ENCODE measurements at regions not wholly inside any gene's neighbourhood (a gene's known extent, or its start where the extent isn't known, plus 50 kb on each side); places are given as distances from the start of the nearest gene placed in this dataset.

- peaks cover 6% of the 10 kb centered on the region for H3K9me3 Mint-ChIP-seq (ENCODE audit: unreplicated experiment)
- Histone ChIP-seq H3K4me2 (ENCODE audit: low read length) (no peak overlapping the region), H3K79me2 (ENCODE audit: insufficient read depth, low read length) (no peaks in the 10 kb centered on the region), H3K27ac (ENCODE audit: low read depth, low read length) (no peak overlapping the region), H3K4me1 (ENCODE audit: insufficient read depth, low read length) (no peaks in the 10 kb centered on the region), H2AFZ (ENCODE audit: low read depth, low read length) (no peak overlapping the region), H3K9me3 (ENCODE audit: insufficient read depth, low read depth, low read length) (no peaks in the 10 kb centered on the region), H3K9ac (ENCODE audit: low read length) (no peak overlapping the region), H3K27me3 (ENCODE audit: insufficient read depth, low read length) (no peaks in the 10 kb centered on the region), H4K20me1 (ENCODE audit: insufficient read depth, low read length) (no peaks in the 10 kb centered on the region), H3K36me3 (ENCODE audit: insufficient read depth, low read length) (no peaks in the 10 kb centered on the region), H3K4me3 (ENCODE audit: insufficient read depth, low read depth, low read length) (no peak overlapping the region)
- no peak for TF ChIP-seq CTCF (IDR thresholded peaks at IDR 0.05; ENCODE audit: insufficient read depth, low read depth, low read length)
- no peak for TF ChIP-seq EZH2 (IDR thresholded peaks at IDR 0.05; ENCODE audit: insufficient read depth, low read length)
- H3K4me3 Mint-ChIP-seq (ENCODE audit: unreplicated experiment) = no peak overlapping the region
- no peak overlapping the region for H3K27ac Mint-ChIP-seq (ENCODE audit: unreplicated experiment)
- FAIRE-seq = no peak
- H3K4me1 Mint-ChIP-seq (ENCODE audit: low read depth, unreplicated experiment) = no peaks in the 10 kb centered on the region
- DNase-seq (ENCODE audit: low read depth) = no peak
- no peaks in the 10 kb centered on the region for H3K27me3 Mint-ChIP-seq (ENCODE audit: low read depth, unreplicated experiment)
- H3K36me3 Mint-ChIP-seq (ENCODE audit: low read depth, unreplicated experiment) = no peaks in the 10 kb centered on the region
Observed at GRCh38 chr13:84497613-84498012, 615.3 kb upstream of the SLITRK1 start.

DNA sequence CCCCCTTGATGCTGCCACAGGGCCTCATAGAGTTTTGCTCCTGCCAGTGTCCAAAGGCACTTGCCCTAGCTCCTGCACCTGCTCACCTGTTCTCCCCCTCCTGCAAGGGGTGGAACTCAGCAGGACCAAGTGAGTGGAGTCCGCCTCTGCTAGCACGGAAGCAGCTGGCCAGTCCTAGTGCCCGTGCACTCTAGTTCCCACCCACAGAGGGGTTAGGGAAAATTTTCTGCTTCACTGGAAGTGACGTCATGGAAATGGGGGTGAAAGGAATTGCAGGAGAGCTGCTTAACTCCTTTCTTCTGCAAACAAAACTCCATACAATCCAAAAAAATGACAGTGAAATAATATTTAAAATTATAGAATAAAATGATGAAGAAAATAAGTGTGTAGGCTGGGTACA, 609.7 kb upstream of the SLITRK1 start:
- TF ChIP-seq CTCF (IDR thresholded peaks at IDR 0.05; ENCODE audit: insufficient read depth, low read depth, low read length) (no peak), EZH2 (IDR thresholded peaks at IDR 0.05; ENCODE audit: insufficient read depth, low read length) (no peak)
- no peaks in the 10 kb centered on the region for H3K4me1 ChIP-seq (ENCODE audit: insufficient read depth, low read length)
- Mint-ChIP-seq H3K36me3 (ENCODE audit: low read depth, unreplicated experiment) (no peaks in the 10 kb centered on the region), H3K9me3 (ENCODE audit: unreplicated experiment) (no peaks in the 10 kb centered on the region), H3K27me3 (ENCODE audit: low read depth, unreplicated experiment) (no peaks in the 10 kb centered on the region), H3K4me3 (ENCODE audit: unreplicated experiment) (no peak overlapping the region), H3K4me1 (ENCODE audit: low read depth, unreplicated experiment) (no peaks in the 10 kb centered on the region), H3K27ac (ENCODE audit: unreplicated experiment) (no peak overlapping the region)
- H3K9ac ChIP-seq (ENCODE audit: low read length) = no peak overlapping the region
- H3K27me3 ChIP-seq (ENCODE audit: insufficient read depth, low read length) = no peaks in the 10 kb centered on the region
- no peaks in the 10 kb centered on the region for H3K79me2 ChIP-seq (ENCODE audit: insufficient read depth, low read length)
- H3K9me3 ChIP-seq (ENCODE audit: insufficient read depth, low read depth, low read length) = no peaks in the 10 kb centered on the region
- H4K20me1 ChIP-seq (ENCODE audit: insufficient read depth, low read length) = no peaks in the 10 kb centered on the region
- H3K36me3 ChIP-seq (ENCODE audit: insufficient read depth, low read length) = no peaks in the 10 kb centered on the region
- H3K27ac ChIP-seq (ENCODE audit: low read depth, low read length) = no peak overlapping the region
- H3K4me2 ChIP-seq (ENCODE audit: low read length) = no peak overlapping the region
- DNase-seq (ENCODE audit: low read depth) (no peak), FAIRE-seq (no peak)
- H2AFZ ChIP-seq (ENCODE audit: low read depth, low read length) = no peak overlapping the region
- no peak overlapping the region for H3K4me3 ChIP-seq (ENCODE audit: insufficient read depth, low read depth, low read length)

GRCh38 chr13:84487752-84488151, 605.5 kb upstream of the SLITRK1 start:
- Mint-ChIP-seq H3K9me3 (ENCODE audit: unreplicated experiment) (no peaks in the 10 kb centered on the region), H3K27ac (ENCODE audit: unreplicated experiment) (no peak overlapping the region), H3K4me1 (ENCODE audit: low read depth, unreplicated experiment) (no peaks in the 10 kb centered on the region), H3K36me3 (ENCODE audit: low read depth, unreplicated experiment) (no peaks in the 10 kb centered on the region), H3K4me3 (ENCODE audit: unreplicated experiment) (no peak overlapping the region), H3K27me3 (ENCODE audit: low read depth, unreplicated experiment) (no peaks in the 10 kb centered on the region)
- H3K4me3 ChIP-seq (ENCODE audit: insufficient read depth, low read depth, low read length) = no peak overlapping the region
- H3K9ac ChIP-seq (ENCODE audit: low read length) = no peak overlapping the region
- no peaks in the 10 kb centered on the region for H3K9me3 ChIP-seq (ENCODE audit: insufficient read depth, low read depth, low read length)
- H3K27me3 ChIP-seq (ENCODE audit: insufficient read depth, low read length) = no peaks in the 10 kb centered on the region
- H4K20me1 ChIP-seq (ENCODE audit: insufficient read depth, low read length) = no peaks in the 10 kb centered on the region
- no peak overlapping the region for H2AFZ ChIP-seq (ENCODE audit: low read depth, low read length)
- H3K36me3 ChIP-seq (ENCODE audit: insufficient read depth, low read length) = no peaks in the 10 kb centered on the region
- H3K4me2 ChIP-seq (ENCODE audit: low read length) = no peak overlapping the region
- TF ChIP-seq CTCF (IDR thresholded peaks at IDR 0.05; ENCODE audit: insufficient read depth, low read depth, low read length) (no peak), EZH2 (IDR thresholded peaks at IDR 0.05; ENCODE audit: insufficient read depth, low read length) (no peak)
- no peaks in the 10 kb centered on the region for H3K79me2 ChIP-seq (ENCODE audit: insufficient read depth, low read length)
- no peak overlapping the region for H3K27ac ChIP-seq (ENCODE audit: low read depth, low read length)
- FAIRE-seq = no peak
- no peak for DNase-seq (ENCODE audit: low read depth)
- no peaks in the 10 kb centered on the region for H3K4me1 ChIP-seq (ENCODE audit: insufficient read depth, low read length)

Data from astrocyte (in vitro differentiated cells and primary cell).